SK-N-SH (cell line): ENCODE measurements at regions not wholly inside any gene's neighbourhood (a gene's known extent, or its start where the extent isn't known, plus 50 kb on each side); places are given as distances from the start of the nearest gene placed in this dataset.

ENCODE experiments used
- CTCF ChIA-PET: fragments of 300-600, 350-600 bp; formaldehyde crosslinking; extraction: SDS; loops from one replicate; lab custom pipeline; 2021; lab: Yijun Ruan, JAX
- POLR2A ChIA-PET: fragments of 350-600 bp; sonication (Branson Sonifier 250); formaldehyde crosslinking; extraction: SDS; loops from one replicate; lab custom pipeline; 2020; ENCODE audit warnings: antibody characterized with exemption, inconsistent platforms; lab: Yijun Ruan, JAX
- DNase-seq: peaks from one replicate; pipeline ENCODE4 v3.0.0; 2012
- H2AFZ ChIP-seq: fragments of 200-600 bp; sonication (generic); 2 replicates; pipeline ENCODE4 v1.8.1; 2016; ENCODE audit warnings: antibody characterized with exemption, mild to moderate bottlenecking, low read depth
- H3F3A ChIP-seq: fragments of 200-600 bp; sonication (generic); replicated peaks from 2 replicates; pipeline ENCODE3; 2016; ENCODE audit warnings: antibody characterized with exemption, mild to moderate bottlenecking; ENCODE audit not compliant: insufficient read depth
- H3K27ac ChIP-seq, 2 experiments: fragments of 200-500 bp in 1 of 2; fragments of 200-600 bp in 1 of 2; sonication (Bioruptor generic) in 1 of 2; sonication (generic), shearing (Covaris generic) in 1 of 2; 2 replicates each; pipeline versions ENCODE4 v1.5.1 to v1.6.1; 2014 to 2016; ENCODE audit warnings: low read depth in 2 of 2, inconsistent platforms in 1 of 2, low read length in 1 of 2, mild to moderate bottlenecking in 1 of 2, mixed read lengths in 1 of 2
- H3K27me3 ChIP-seq: fragments of 200-600 bp; sonication (generic), shearing (Covaris generic); 2 replicates; pipeline ENCODE4 v1.6.1; 2016; ENCODE audit warnings: mixed run types; ENCODE audit not compliant: insufficient read depth
- H3K36me3 ChIP-seq, 2 experiments: fragments of 200-500 bp in 1 of 2; fragments of 200-600 bp in 1 of 2; sonication (Bioruptor generic) in 1 of 2; sonication (generic) in 1 of 2; replicated peaks in 1 of 2; 2 replicates each; pipeline versions ENCODE3 to v1.5.1; 2014 to 2016; ENCODE audit warnings: low read length in 1 of 2, mild to moderate bottlenecking in 1 of 2; ENCODE audit not compliant: insufficient read depth in 2 of 2, control insufficient read depth in 1 of 2
- H3K4me1 ChIP-seq, 2 experiments: fragments of 200-500 bp in 1 of 2; fragments of 200-600 bp in 1 of 2; sonication (Bioruptor generic) in 1 of 2; sonication (generic), shearing (Covaris generic) in 1 of 2; 2 replicates each; pipeline versions ENCODE4 v1.5.1 to v1.6.1; 2014 to 2016; ENCODE audit warnings: low read depth in 1 of 2, low read length in 1 of 2, mixed run types in 1 of 2; ENCODE audit not compliant: insufficient read depth in 2 of 2, control insufficient read depth in 1 of 2
- H3K4me2 ChIP-seq: fragments of 200-600 bp; sonication (generic), shearing (Covaris generic); 2 replicates; pipeline ENCODE4 v1.6.1; 2017; ENCODE audit warnings: mixed run types
- H3K4me3 ChIP-seq, 2 experiments: fragments of 200-500 bp in 1 of 2; fragments of 200-600 bp in 1 of 2; sonication (Bioruptor generic) in 1 of 2; sonication (generic), shearing (Covaris generic) in 1 of 2; 2 replicates each; pipeline versions ENCODE4 v1.5.1 to v1.8.1; 2014 to 2016; ENCODE audit warnings: low read depth in 2 of 2, inconsistent platforms in 1 of 2, low read length in 1 of 2, mild to moderate bottlenecking in 1 of 2, mixed read lengths in 1 of 2, moderate library complexity in 1 of 2
- H3K79me2 ChIP-seq: fragments of 200-600 bp; sonication (generic); 2 replicates; pipeline ENCODE4 v1.8.1; 2017; ENCODE audit warnings: mild to moderate bottlenecking; ENCODE audit not compliant: insufficient read depth
- H3K9ac ChIP-seq: fragments of 200-600 bp; sonication (generic); 2 replicates; pipeline ENCODE4 v1.6.1; 2017; ENCODE audit warnings: mixed run types
- H3K9me2 ChIP-seq: fragments of 200-600 bp; sonication (generic); 2 replicates; pipeline ENCODE4 v1.6.1; 2017; ENCODE audit warnings: mixed run types
- H3K9me3 ChIP-seq: fragments of 200-600 bp; sonication (generic); 2 replicates; pipeline ENCODE4 v1.6.1; 2017; ENCODE audit warnings: mixed run types, mild to moderate bottlenecking, moderate library complexity
- H4K20me1 ChIP-seq: fragments of 200-600 bp; sonication (generic); 2 replicates; pipeline ENCODE4 v1.6.1; 2017; ENCODE audit warnings: mild to moderate bottlenecking, mixed run types; ENCODE audit not compliant: insufficient read depth
- CHD2 ChIP-seq: fragments of 150-350 bp; IDR thresholded peaks from 2 replicates; pipeline ENCODE4 v1.6.1; 2018; ENCODE audit warnings: low read length; ENCODE audit not compliant: partially characterized antibody
- EP300 ChIP-seq, 2 experiments: IDR thresholded peaks; 2 replicates each; pipeline versions ENCODE4 v1.4.0 to v1.6.1; 2012; ENCODE audit warnings: borderline replicate concordance in 1 of 2, low read depth in 1 of 2, low read length in 1 of 2
- EZH2phosphoT487 ChIP-seq: fragments of 200-600 bp; sonication (generic); IDR thresholded peaks from 2 replicates; pipeline ENCODE4 v1.6.1; 2017; ENCODE audit warnings: low read depth, mixed run types, mild to moderate bottlenecking, antibody characterized with exemption, moderate library complexity, borderline replicate concordance
- FOSL2 ChIP-seq: IDR thresholded peaks from 2 replicates; pipeline ENCODE4 v1.4.0; 2012; ENCODE audit warnings: low read depth, mild to moderate bottlenecking, moderate library complexity, borderline replicate concordance
- GATA2 ChIP-seq: sonication (generic); formaldehyde crosslinking; IDR thresholded peaks from 2 replicates; pipeline ENCODE4 v1.5.0; 2020; ENCODE audit warnings: mild to moderate bottlenecking, missing genetic modification reagents
- JUND ChIP-seq: IDR thresholded peaks from 2 replicates; pipeline ENCODE4 v1.4.0; 2012
- MEF2A ChIP-seq: IDR thresholded peaks from 2 replicates; pipeline ENCODE4 v1.4.0; 2012; ENCODE audit warnings: low read depth, borderline replicate concordance
- POLR2AphosphoS5 ChIP-seq: IDR thresholded peaks from 2 replicates; pipeline ENCODE4 v1.6.1; 2012; ENCODE audit warnings: low read depth, low read length
- RAD21 ChIP-seq: IDR thresholded peaks from 2 replicates; pipeline ENCODE4 v1.6.1; 2012; ENCODE audit warnings: mild to moderate bottlenecking, low read length
- RFX5 ChIP-seq: IDR thresholded peaks from 2 replicates; pipeline ENCODE4 v1.6.1; 2012; ENCODE audit warnings: mild to moderate bottlenecking, improper control_type of control experiment, low read length
- SMC3 ChIP-seq: IDR thresholded peaks from 2 replicates; pipeline ENCODE4 v1.6.1; 2012; ENCODE audit warnings: low read depth, low read length, improper control_type of control experiment
- TAF1 ChIP-seq: IDR thresholded peaks from 2 replicates; pipeline ENCODE4 v1.6.1; 2012; ENCODE audit warnings: low read depth, mild to moderate bottlenecking, low read length, moderate library complexity, borderline replicate concordance
- TCF12 ChIP-seq: IDR thresholded peaks from 2 replicates; pipeline ENCODE4 v1.4.0; 2012
- TEAD4 ChIP-seq: IDR thresholded peaks from 2 replicates; pipeline ENCODE4 v1.4.0; 2012; ENCODE audit warnings: mild to moderate bottlenecking, borderline replicate concordance; ENCODE audit not compliant: insufficient read depth
- YY1 ChIP-seq: IDR thresholded peaks from 2 replicates; pipeline ENCODE4 v1.4.0; 2012; ENCODE audit warnings: low read depth, mild to moderate bottlenecking
- WGBS: methylation state at CpG from one replicate; pipeline ENCODE4 v1.1.6; 2017; ENCODE audit warnings: low lambda C conversion rate; 5-methylcytosine and 5-hydroxymethylcytosine counted together
- TF ChIP-seq, protein P1 (sequence below): IDR thresholded peaks from 2 replicates; pipeline ENCODE4; 2012
- TF ChIP-seq, protein P2 (sequence below): fragments of 150-350 bp; IDR thresholded peaks from 2 replicates; pipeline ENCODE4 v1.6.1; 2016; ENCODE audit warnings: mild to moderate bottlenecking, low read depth, low read length
- TF ChIP-seq, protein P3 (sequence below): IDR thresholded peaks from 2 replicates; pipeline ENCODE4 v1.4.0; 2012; ENCODE audit warnings: low read depth
- TF ChIP-seq, protein P4 (sequence below): IDR thresholded peaks from 2 replicates; pipeline ENCODE4 v1.4.0; 2012; ENCODE audit warnings: low read depth, borderline replicate concordance
- TF ChIP-seq, protein P5 (sequence below): fragments of 200-600 bp; sonication (generic); IDR thresholded peaks from 2 replicates; pipeline ENCODE4 v1.6.1; 2017; ENCODE audit warnings: antibody characterized with exemption, mild to moderate bottlenecking, moderate library complexity

DNA sequence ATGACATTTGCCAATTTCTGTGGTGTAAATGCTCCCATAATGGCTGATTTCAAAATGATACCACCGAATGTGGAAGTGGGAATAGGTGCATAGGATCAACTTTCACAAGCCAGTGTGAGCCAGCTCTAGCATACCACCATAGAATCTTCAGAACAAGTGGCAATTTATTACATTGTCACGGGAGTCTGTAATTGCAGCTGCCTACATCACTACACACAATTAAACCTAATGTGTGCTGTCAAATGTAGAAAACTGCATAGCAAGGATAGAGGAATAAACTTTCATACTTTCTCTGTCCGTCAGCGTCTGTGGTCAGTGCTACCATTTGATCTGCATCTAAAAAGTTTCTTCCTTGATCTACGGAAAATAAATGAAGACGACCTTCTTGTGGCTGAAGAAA is 417.8 kb upstream of the TOM1L1 start:
- Histone ChIP-seq H3K79me2 (no peaks in the 10 kb centered on the region), H3K27me3 (no peaks in the 10 kb centered on the region), H2AFZ (no peak overlapping the region), H3K4me3 (no peak overlapping the region), H4K20me1 (no peaks in the 10 kb centered on the region), H3K36me3 (no peaks in the 10 kb centered on the region), H3K4me1 (no peaks in the 10 kb centered on the region), H3K9me2 (no peaks in the 10 kb centered on the region), H3K4me2 (no peak overlapping the region)
- POLR2A ChIA-PET, result no interaction called here
- 39% methylated on average over 6 of the region's 6 CpGs for WGBS
- no peak for TF ChIP-seq EP300 (IDR thresholded peaks at IDR 0.05; ENCODE audit: borderline replicate concordance in 1 of 2, low read depth in 1 of 2, low read length in 1 of 2)
- TF ChIP-seq JUND, result no peak
- no peak for TF ChIP-seq TAF1
- TF ChIP-seq, protein P1, sequence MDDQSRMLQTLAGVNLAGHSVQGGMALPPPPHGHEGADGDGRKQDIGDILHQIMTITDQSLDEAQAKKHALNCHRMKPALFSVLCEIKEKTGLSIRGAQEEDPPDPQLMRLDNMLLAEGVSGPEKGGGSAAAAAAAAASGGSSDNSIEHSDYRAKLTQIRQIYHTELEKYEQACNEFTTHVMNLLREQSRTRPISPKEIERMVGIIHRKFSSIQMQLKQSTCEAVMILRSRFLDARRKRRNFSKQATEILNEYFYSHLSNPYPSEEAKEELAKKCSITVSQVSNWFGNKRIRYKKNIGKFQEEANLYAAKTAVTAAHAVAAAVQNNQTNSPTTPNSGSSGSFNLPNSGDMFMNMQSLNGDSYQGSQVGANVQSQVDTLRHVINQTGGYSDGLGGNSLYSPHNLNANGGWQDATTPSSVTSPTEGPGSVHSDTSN, result no peak
- TF ChIP-seq YY1, result no peak
- TF ChIP-seq GATA2, result no peak
- no peak for TF ChIP-seq TCF12
- no peak for TF ChIP-seq MEF2A
- TF ChIP-seq FOSL2, result no peak
- TF ChIP-seq, protein P2, sequence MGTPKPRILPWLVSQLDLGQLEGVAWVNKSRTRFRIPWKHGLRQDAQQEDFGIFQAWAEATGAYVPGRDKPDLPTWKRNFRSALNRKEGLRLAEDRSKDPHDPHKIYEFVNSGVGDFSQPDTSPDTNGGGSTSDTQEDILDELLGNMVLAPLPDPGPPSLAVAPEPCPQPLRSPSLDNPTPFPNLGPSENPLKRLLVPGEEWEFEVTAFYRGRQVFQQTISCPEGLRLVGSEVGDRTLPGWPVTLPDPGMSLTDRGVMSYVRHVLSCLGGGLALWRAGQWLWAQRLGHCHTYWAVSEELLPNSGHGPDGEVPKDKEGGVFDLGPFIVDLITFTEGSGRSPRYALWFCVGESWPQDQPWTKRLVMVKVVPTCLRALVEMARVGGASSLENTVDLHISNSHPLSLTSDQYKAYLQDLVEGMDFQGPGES, result no peak
- TF ChIP-seq CHD2, result no peak
- TF ChIP-seq RFX5, result no peak
- TF ChIP-seq, protein P3, sequence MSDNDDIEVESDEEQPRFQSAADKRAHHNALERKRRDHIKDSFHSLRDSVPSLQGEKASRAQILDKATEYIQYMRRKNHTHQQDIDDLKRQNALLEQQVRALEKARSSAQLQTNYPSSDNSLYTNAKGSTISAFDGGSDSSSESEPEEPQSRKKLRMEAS, result no peak
- no peak for TF ChIP-seq RAD21
- TF ChIP-seq SMC3, result no peak
- TF ChIP-seq EZH2phosphoT487, result no peak
- TF ChIP-seq, protein P4, sequence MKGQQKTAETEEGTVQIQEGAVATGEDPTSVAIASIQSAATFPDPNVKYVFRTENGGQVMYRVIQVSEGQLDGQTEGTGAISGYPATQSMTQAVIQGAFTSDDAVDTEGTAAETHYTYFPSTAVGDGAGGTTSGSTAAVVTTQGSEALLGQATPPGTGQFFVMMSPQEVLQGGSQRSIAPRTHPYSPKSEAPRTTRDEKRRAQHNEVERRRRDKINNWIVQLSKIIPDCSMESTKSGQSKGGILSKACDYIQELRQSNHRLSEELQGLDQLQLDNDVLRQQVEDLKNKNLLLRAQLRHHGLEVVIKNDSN, result no peak
- TF ChIP-seq TEAD4, result no peak
- TF ChIP-seq POLR2AphosphoS5, result no peak
- TF ChIP-seq, protein P5, sequence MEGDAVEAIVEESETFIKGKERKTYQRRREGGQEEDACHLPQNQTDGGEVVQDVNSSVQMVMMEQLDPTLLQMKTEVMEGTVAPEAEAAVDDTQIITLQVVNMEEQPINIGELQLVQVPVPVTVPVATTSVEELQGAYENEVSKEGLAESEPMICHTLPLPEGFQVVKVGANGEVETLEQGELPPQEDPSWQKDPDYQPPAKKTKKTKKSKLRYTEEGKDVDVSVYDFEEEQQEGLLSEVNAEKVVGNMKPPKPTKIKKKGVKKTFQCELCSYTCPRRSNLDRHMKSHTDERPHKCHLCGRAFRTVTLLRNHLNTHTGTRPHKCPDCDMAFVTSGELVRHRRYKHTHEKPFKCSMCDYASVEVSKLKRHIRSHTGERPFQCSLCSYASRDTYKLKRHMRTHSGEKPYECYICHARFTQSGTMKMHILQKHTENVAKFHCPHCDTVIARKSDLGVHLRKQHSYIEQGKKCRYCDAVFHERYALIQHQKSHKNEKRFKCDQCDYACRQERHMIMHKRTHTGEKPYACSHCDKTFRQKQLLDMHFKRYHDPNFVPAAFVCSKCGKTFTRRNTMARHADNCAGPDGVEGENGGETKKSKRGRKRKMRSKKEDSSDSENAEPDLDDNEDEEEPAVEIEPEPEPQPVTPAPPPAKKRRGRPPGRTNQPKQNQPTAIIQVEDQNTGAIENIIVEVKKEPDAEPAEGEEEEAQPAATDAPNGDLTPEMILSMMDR, result no peak
- TF ChIP-seq, all 33 proteins: peak for 0
- no peak overlapping the region for H3K9ac ChIP-seq
- H3K27ac ChIP-seq, result no peak overlapping the region
- no peaks in the 10 kb centered on the region for H3F3A ChIP-seq
- CTCF ChIA-PET, result interaction anchor here (0.8 to 0.9 kb wide), 2 partner anchors 22 to 56 kb away, joined by 3 read pairs; no protein-coding TSS in a partner anchor
- peaks cover 5% of the 10 kb centered on the region for H3K9me3 ChIP-seq
- no peak for DNase-seq
